C4-2B (cell line): ENCODE measurements at regions not wholly inside any gene's neighbourhood (a gene's known extent, or its start where the extent isn't known, plus 50 kb on each side); places are given as distances from the start of the nearest gene placed in this dataset.

Experiments used
- ZFX ChIP-seq: fragments of 450-650 bp; IDR thresholded peaks from 2 replicates; pipeline ENCODE4 v1.6.1; 2017
- TF ChIP-seq, protein P1 (sequence below): fragments of 450-650 bp; conservative IDR thresholded peaks from 2 replicates; pipeline ENCODE4 v1.5.1; 2017; ENCODE audit warnings: mild to moderate bottlenecking

DNA sequence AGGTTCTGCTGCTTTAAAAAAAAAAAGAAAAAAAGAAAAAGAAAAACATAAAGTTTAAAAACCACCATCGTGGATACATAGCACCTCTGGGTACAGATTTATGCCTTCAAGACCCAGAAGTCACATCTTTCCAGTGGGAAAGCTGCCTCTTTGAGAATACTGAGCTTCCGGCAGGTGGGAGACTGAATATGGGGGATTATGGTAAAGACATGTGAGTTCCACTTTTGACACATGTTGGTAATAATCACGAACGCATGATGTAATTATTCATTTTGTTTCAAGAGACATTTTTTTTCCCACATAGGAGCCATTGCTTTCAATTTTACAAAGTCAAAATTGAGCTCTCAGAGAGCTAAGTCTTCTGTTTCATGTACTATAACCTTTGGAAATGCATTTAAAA, 229.7 kb upstream of the CDH5 start:
- TF ChIP-seq, protein P1, sequence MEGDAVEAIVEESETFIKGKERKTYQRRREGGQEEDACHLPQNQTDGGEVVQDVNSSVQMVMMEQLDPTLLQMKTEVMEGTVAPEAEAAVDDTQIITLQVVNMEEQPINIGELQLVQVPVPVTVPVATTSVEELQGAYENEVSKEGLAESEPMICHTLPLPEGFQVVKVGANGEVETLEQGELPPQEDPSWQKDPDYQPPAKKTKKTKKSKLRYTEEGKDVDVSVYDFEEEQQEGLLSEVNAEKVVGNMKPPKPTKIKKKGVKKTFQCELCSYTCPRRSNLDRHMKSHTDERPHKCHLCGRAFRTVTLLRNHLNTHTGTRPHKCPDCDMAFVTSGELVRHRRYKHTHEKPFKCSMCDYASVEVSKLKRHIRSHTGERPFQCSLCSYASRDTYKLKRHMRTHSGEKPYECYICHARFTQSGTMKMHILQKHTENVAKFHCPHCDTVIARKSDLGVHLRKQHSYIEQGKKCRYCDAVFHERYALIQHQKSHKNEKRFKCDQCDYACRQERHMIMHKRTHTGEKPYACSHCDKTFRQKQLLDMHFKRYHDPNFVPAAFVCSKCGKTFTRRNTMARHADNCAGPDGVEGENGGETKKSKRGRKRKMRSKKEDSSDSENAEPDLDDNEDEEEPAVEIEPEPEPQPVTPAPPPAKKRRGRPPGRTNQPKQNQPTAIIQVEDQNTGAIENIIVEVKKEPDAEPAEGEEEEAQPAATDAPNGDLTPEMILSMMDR, result no peak
- no peak for TF ChIP-seq ZFX
